NCI-H524 treated with DMSO at 0.1 percent for 48 hours (cell line): ENCODE measurements at regions not wholly inside any gene's neighbourhood (a gene's known extent, or its start where the extent isn't known, plus 50 kb on each side); places are given as distances from the start of the nearest gene placed in this dataset.

Source experiments
- DNase-seq: peaks from one replicate; lab custom pipeline; 2025; lab: John Stamatoyannopoulos, UW

DNA sequence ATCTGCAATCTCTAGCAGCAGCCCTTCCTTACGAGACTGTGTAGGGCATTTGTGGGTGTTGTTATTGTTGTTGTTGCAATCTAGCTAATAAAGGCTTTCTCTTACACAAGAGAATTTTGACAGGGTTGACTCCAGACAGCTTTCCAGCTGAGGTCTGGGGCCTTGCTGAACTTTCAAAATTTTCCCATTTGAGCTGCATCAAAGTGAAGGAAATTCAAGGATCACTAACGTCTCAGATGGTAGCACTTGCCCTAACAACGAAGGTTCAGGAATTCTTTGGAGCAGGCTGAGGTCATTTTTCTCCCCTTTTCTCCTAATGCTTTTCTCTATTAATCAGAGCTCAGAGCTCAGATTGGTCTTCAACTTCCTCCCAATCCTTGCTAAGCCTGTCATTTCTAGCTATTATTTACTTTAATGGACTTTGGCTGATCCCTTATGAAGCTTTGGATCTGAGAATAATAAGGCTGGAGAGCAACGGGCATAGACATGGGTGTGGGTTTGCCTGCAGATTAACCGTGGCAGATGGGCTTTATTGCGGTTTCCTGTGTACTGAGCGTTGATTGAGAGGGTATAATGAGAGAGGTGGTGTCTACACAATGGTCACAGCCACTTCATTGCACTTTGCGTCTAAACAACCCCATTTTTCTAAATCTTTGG is 614.0 kb upstream of the AGTR1 start:
- peak; percentile 29 for DNase-seq

DNA sequence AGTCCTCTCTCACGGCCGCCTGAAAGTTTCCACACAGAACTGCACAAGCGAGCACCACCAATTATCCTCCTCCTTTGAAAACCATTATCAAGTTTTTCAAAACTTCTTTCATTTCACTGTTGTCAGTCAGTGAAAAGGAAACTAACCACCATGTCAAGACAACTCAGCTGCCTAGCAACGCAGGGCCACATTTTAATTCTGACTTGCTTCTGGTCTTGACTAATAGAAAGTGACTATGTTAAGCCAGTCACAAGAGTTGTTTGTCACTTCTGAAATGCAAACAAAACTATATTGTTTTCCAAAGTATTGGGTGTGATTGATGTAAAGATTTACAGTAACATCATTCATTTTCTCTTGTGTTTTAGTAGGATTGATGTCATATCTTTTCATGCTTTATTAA is 612.8 kb upstream of the AGTR1 start:
- DNase-seq, result no peak

DNA sequence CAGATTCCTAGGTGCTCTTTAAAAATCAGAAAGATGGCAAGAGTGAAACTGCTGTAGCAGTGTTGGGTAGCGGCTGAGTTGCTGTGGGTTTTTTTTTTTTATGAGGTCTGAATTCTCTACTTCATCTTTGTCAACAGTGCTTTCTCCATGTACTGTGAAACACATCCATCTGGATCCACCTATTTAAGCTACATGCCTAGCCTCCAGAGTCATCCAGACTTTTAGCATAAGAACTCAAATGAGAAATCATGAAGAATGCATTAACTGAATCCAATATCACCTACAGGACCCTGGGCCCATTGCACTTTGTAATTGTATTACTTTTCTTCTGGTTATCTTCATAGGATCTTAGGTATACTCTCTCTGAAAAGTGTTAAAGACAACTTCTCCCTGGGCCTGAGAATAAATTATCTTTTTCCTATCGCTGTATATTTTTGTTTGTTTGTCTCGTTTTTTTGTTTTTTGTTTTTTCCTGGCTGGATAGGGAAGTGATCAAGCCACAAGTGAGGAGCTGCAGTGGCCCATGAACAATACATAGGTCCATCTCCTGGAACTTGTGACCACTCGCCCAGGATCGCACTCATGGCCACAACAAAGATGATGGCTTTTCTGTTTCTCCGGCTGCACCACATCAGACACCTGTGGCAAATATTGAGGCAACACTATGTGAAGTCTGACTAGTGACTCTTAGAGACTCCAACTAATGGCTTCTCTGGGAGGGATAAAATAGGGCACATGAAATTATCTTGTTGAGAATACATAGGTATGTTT is 609.9 kb upstream of the AGTR1 start:
- no peak for DNase-seq

DNA sequence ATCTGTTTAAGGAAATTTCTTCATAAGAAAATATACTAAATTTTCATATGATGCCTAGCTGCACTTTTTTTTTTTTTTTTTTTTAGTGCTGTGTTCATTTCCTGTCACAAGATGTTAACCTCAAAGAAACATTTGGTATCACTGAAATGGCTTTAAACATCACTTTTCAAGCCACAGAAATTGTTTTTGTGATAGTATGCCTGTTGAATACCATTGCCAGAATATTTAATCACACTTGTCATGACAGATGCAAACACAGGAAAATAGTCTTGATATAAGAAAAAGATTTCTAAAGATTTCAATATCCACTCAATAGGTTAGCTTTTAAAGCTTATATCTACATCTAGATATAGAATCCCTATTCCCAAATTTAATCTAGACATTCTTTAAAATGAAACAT is 608.5 kb upstream of the AGTR1 start:
- DNase-seq, result no peak

DNA sequence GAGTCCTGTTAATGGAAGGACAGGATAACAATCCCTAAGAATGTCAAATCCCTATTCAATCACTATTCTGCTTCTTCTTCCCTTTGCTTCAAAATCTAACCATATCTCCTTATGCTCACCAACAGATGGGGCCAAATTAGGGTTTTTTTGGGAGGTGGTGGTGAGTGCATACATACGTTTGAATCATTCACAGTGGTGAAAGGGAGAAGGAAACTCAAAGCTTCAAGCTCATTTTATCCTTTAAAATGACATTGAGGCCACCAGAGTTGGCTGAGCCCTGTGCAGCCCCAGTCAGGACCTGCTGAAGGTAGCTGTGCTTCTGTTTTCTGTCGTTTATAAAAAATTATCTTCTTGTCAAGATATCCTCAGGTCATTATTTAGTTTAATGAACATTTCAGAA is 607.5 kb upstream of the AGTR1 start:
- DNase-seq, result peak; percentile 44

DNA sequence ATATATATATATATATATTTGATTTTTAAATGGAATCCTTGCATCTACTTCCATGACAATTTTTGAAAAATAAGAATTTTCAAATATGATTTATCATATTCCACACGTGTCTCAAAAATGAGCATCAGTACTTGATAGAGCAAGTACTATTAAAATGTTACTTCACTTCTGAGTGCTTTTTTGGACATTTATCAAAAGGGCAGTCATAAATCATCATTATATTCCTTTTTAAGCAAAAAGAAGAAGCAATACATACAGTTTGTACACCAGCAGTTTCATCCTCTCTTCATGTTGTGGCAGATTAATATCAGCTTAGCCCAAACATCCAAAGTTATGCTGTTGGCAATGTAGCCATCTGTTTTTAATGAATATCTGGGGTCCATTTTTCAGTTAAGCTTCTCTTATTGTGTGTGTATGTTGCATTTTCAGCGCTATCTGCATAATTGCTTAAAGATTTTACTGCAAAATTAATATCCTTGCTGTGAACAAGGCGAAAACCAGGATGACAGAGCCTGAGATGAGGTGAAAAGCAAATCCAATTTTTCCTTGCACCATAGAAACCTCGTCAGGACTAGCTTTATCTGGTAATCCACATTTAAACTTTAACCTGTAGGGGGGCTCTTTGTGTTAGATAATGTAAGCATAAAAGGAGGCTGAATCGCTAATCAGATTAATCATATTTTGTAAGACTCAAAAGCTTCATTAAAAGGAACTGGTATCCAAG is 604.9 kb upstream of the AGTR1 start:
- peak; percentile 48 for DNase-seq

DNA sequence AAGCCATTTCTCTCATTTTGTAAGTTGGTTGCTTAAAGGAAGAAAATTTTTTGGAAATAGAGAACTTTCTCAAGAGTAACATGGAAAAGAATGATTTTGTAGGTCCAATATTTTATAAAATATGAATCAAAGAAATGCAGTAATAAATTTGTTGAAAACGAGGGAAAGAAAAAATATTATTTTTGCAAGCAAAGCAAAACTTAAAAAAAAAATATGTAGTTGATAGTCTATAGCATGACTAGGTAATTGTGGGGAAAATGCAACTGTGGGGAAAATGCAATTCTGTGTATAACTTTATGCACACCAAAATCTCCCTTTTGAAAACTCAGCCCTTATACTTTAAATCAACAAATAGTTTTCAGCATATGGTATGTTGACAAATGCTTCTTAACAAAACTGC is 604.0 kb upstream of the AGTR1 start:
- DNase-seq, result no peak

DNA sequence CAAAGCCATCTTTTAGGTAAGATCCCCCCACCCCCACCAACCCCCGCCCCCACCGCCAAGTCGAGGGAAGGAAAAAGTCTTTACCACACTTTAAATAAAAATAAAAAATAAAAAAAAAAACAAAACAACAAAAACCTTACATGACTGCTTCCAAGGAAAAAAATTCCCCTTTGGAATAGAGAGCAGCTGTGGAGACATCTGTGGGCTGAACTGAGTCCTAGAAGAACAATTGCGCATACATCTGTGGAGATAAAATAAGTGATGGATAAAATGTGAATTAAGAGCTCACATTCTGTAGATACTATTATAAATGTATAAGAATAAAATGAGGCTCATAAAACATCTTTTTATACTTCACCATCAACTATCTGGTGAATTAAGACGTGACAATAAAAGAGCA is 601.7 kb upstream of the AGTR1 start:
- DNase-seq, result no peak

DNA sequence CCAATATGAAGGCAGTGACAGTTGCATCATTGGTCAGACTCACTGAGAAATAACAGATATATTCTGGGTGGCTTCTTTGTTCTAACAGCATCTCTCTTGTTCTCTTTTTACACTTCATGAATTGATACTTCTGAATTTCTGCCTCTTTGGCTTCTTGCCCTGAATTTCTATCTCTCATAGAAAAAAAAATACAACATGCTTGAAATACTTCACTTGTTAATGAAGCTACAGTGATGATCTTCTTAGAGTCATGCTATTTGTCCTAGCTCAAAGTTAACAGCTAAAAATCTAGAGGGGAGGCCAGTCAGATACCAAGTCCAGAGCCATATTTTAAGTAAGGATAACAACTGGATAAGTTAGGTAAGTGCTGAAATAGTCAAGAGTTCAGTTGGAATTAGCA is 597.2 kb upstream of the AGTR1 start:
- no peak for DNase-seq

DNA sequence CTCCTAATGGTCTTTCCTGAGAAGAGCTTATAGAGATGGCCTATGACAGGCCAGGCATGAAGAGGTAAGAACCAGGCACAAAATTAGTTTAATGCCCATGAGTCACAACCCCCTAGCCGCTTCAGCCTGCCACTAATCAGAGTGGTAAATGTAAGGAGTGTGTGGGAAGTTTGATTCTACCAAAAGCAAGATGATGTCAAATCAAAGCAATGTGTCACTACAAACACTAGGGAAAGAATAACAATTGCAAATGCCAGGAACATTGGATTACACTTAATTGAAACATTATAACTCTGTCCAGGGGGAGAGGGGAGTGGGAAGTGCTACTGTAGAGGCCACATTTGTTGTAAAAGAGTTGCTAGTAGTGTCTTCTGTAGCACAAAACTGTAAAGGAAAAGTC is 596.6 kb upstream of the AGTR1 start:
- DNase-seq, result no peak

DNA sequence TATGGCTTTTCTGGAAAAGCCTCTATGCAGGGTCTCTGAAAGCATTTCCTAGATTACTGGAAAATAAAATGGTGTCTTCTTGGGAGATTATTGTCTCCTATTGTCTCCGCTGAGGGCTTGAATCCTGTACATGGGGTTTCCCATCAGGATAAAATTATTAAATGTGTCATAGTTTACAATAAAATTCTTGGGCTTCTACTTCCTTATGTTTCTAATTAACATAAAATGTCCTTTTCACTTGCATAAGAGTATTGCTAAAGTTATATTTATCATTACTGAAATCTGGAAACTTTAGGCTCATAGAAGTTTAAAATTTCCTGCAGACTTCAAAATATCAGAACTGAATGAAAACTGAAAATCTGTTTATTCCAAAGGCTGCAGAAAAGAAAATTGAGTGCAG is 595.5 kb upstream of the AGTR1 start:
- no peak for DNase-seq

DNA sequence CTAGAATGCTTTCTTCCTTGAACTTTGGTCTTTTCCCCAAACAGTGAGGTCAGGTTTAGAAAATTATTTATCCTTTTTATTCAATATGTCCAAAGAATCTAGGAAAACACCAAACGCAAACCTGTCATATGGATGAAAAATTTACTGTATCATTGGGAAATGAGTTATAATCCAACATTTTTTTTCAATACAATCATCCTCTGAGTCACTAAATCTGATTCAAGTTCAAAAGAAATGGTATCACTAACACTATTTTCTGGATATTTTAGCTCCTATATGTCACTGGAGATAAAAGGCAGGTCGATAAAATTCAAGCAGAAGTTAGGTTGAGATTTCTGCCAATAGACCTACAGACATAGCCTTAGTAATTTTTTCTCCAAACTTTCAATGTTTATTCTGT is 591.6 kb upstream of the AGTR1 start:
- DNase-seq, result no peak

DNA sequence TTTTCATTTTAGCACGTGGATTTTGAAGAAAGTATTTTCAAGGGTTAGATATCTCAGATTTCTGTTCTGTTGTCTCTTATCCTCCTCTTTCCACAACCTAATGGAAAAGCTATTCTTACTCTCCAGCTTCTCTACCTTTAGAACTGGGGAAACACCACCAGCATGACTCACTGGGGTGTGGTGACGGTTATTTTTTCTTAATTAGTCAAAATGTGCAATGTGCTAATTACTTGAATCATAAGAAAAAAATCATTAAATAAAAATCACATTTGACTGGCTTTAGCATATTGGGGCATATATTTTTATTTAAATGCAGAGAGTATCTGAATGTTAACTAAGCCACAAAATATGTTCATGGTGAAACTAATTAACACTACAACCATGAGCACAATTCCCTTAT is 570.7 kb upstream of the AGTR1 start:
- no peak for DNase-seq

DNA sequence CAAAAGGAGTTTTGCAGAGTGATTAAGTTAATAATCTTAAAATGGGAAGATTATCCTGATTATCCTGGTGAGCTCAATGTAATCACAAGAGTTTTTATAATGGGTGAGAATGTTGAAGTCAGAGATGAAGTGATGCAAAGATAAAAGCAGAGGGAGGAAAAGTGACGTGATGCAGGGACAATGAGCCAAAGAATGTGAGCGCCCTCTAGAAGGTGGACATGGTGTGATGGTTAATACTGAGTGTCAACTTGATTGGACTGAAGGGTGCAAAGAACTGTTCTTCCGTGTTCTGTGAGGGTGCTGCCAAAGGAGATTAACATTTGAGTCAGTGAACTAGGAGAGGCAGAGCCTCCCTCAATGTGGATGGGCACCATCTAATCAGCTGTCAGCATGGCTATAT is 569.6 kb upstream of the AGTR1 start:
- no peak for DNase-seq

DNA sequence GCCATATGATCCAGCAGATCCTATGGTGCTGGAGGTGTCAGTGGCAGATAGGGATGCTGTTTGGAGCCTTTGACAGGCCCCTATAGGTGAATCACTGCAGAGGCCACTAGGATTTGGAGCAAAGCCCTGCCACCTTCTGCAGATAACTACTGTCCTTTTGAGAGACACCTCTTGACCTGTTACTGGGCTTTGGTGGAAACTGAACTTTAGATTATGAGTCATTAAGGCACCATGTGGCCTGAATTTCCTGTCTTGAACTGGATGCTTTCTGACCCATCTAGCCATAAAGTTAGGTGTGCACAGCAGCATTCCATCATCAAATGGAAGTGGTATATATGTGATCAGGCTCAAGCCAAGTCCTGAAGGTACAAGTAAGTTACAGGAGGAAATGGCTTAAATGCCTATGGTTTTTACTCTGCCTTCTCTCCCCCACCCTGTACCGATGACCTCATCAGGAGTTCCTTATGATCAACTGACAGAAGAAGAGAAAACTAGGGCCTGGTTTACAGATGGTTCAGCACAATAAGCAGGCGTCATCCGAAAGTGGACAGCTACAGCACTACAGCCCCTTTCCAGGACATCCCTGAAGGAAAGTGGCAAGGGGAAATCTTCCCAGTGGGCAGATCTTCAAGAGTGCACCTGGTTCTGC is 565.6 kb upstream of the AGTR1 start:
- no peak for DNase-seq

DNA sequence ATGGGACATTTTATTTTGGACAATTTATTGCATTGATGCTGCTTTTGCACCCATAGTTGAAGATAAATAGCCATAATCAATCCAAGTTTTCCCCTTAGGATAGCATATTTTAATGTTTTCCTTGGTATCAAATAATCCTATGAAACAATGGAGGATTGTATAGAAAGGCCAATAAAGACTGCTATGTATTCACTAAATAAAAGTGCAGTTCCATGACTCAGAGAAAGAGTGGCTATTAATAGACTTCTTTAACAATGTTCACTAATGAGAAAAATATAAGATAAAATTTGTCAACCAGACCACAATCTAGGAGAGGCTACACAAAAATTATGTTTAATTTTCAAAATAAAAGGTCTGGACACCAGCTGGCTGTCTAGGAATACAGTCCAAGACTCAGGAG is 560.9 kb upstream of the AGTR1 start:
- no peak for DNase-seq

DNA sequence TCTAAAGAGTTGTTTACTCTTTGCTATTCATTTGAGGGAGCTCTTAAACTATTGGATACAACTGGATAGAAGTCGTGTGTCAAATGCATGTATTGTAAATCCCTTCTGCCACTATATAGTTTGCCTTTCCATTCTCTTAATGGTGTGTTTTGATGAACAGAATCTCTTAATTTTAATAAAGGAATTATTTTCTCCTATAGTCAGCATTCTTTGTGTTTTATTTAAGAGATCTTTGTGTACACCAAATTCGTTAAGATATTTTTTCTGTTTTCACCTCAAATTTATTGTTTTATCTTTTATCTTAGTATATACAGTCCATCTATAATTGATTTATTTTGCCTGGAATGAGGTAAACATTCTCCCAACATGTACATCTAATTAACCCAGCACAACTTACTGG is 551.5 kb upstream of the AGTR1 start:
- no peak for DNase-seq

DNA sequence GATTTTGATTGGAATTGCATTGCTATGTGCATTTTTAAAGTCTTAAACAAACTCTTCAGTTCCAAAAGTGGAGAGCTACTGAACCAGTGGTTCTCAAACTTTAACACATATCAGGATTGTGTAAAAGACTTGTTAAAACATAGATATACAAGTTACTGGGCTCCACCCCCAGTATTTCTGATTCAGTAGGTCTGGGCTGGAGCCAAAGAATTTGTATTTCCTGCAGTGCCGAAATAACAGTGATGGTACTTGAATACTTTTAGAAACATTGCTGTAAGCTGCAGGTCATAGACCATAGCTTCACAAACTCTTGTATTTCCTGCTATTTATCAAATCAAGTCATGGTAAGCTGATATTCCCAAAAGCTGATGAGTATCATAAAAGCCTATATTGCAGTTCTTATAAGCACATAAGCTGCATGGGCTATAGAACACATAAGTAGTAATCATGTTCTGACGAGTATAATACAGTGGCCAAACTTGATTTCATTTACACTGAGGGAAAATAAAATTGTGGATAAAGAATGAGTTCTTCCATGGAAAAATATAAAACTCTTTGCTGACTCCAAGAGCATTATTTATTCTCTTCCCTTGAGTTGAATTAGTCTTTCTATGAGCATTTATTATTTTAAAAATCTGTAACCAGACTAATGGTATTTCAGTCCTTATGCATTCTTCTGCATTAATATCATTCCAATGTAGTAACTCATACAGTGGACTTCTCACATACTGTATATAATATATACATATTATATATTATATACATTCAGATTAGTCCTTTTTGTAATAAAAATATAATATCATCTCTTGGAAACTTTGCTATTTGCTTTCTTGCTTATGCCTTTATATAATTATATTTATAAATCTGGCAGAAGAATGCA is 550.5 kb upstream of the AGTR1 start:
- no peak for DNase-seq

DNA sequence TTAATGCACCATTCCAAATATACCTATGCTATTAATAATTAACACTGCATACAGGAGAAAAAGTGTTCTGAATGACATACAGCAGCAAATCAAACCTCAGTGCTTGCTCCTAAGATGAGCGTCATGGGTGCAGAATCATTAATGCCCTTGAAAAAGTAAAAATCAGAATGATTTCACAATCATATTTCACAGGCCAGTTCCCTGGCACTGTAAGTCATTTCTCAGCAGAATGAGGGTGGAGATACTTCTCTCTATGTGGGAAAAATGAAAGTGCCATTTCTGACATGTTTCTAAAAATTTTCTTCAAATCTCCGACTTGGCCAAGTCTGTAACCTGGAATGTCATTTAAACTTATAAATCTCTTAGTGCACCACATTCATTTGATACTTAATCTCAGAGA is 549.8 kb upstream of the AGTR1 start:
- no peak for DNase-seq

DNA sequence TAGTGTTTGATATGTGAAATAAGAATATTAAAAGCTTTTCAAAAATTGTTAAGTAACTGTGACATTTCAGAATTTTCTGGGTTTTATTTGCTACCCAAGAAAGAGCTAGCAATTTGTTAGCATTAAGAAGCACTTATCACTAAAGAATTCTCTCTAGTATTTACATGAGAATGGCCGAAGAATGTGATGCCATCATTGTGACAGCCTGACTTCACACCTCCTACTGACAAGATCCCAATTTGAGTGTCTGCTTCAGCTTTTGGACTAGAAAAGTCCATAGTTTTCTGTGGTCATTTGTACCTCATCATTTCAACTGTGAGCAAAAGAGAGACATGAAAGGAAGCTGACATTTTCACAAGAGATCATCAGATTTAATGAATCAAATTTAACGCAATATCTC is 548.1 kb upstream of the AGTR1 start:
- no peak for DNase-seq

DNA sequence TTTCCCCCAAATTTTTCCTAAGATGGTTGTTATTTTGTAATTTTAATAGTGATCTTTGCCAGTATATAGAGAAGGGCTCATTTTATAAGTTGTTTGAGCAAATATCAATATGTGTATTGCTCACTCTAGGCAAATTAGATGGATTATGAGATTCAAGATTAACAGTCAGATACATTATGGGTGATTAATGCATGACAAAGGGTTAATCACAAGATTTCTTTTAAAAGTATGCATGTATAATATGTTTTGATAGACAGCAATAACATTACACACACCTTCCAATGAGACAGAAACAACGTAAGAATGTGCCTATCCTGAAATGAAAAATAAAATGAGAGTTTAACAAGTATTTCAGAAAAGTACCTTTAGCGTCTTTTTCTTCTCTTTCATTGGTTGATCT is 547.6 kb upstream of the AGTR1 start:
- DNase-seq, result no peak

DNA sequence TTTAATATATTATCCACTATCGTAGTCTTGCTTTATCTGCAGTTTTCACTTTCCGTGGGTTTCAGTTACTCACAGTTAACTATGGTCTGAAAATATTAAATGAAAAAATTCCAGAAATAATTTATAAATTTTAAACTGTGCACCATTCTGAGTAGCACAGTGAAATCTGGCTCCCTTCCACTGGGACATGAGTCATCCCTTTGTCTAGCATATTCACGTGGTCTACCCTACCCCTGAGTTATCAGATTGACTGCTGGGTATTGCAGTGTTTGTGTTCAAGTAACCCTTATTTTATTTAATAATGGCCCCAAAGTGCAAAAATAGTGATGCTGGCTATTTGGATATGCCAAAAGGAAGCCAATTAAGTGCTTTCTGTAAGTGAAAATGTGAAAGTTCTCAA is 539.5 kb upstream of the AGTR1 start:
- DNase-seq, result no peak
